SK-N-SH (cell line): ENCODE measurements at regions not wholly inside any gene's neighbourhood (a gene's known extent, or its start where the extent isn't known, plus 50 kb on each side); places are given as distances from the start of the nearest gene placed in this dataset.

Source experiments
- CTCF ChIA-PET: fragments of 300-600, 350-600 bp; formaldehyde crosslinking; extraction: SDS; loops from one replicate; lab custom pipeline; 2021; lab: Yijun Ruan, JAX
- POLR2A ChIA-PET: fragments of 350-600 bp; sonication (Branson Sonifier 250); formaldehyde crosslinking; extraction: SDS; loops from one replicate; lab custom pipeline; 2020; ENCODE audit warnings: antibody characterized with exemption, inconsistent platforms; lab: Yijun Ruan, JAX
- DNase-seq: peaks from one replicate; pipeline ENCODE4 v3.0.0; 2012
- H2AFZ ChIP-seq: fragments of 200-600 bp; sonication (generic); 2 replicates; pipeline ENCODE4 v1.8.1; 2016; ENCODE audit warnings: antibody characterized with exemption, mild to moderate bottlenecking, low read depth
- H3F3A ChIP-seq: fragments of 200-600 bp; sonication (generic); replicated peaks from 2 replicates; pipeline ENCODE3; 2016; ENCODE audit warnings: antibody characterized with exemption, mild to moderate bottlenecking; ENCODE audit not compliant: insufficient read depth
- H3K27ac ChIP-seq, 2 experiments: fragments of 200-500 bp in 1 of 2; fragments of 200-600 bp in 1 of 2; sonication (Bioruptor generic) in 1 of 2; sonication (generic), shearing (Covaris generic) in 1 of 2; 2 replicates each; pipeline versions ENCODE4 v1.5.1 to v1.6.1; 2014 to 2016; ENCODE audit warnings: low read depth in 2 of 2, inconsistent platforms in 1 of 2, low read length in 1 of 2, mild to moderate bottlenecking in 1 of 2, mixed read lengths in 1 of 2
- H3K27me3 ChIP-seq: fragments of 200-600 bp; sonication (generic), shearing (Covaris generic); 2 replicates; pipeline ENCODE4 v1.6.1; 2016; ENCODE audit warnings: mixed run types; ENCODE audit not compliant: insufficient read depth
- H3K36me3 ChIP-seq, 2 experiments: fragments of 200-500 bp in 1 of 2; fragments of 200-600 bp in 1 of 2; sonication (Bioruptor generic) in 1 of 2; sonication (generic) in 1 of 2; replicated peaks in 1 of 2; 2 replicates each; pipeline versions ENCODE3 to v1.5.1; 2014 to 2016; ENCODE audit warnings: low read length in 1 of 2, mild to moderate bottlenecking in 1 of 2; ENCODE audit not compliant: insufficient read depth in 2 of 2, control insufficient read depth in 1 of 2
- H3K4me1 ChIP-seq, 2 experiments: fragments of 200-500 bp in 1 of 2; fragments of 200-600 bp in 1 of 2; sonication (Bioruptor generic) in 1 of 2; sonication (generic), shearing (Covaris generic) in 1 of 2; 2 replicates each; pipeline versions ENCODE4 v1.5.1 to v1.6.1; 2014 to 2016; ENCODE audit warnings: low read depth in 1 of 2, low read length in 1 of 2, mixed run types in 1 of 2; ENCODE audit not compliant: insufficient read depth in 2 of 2, control insufficient read depth in 1 of 2
- H3K4me2 ChIP-seq: fragments of 200-600 bp; sonication (generic), shearing (Covaris generic); 2 replicates; pipeline ENCODE4 v1.6.1; 2017; ENCODE audit warnings: mixed run types
- H3K4me3 ChIP-seq, 2 experiments: fragments of 200-500 bp in 1 of 2; fragments of 200-600 bp in 1 of 2; sonication (Bioruptor generic) in 1 of 2; sonication (generic), shearing (Covaris generic) in 1 of 2; 2 replicates each; pipeline versions ENCODE4 v1.5.1 to v1.8.1; 2014 to 2016; ENCODE audit warnings: low read depth in 2 of 2, inconsistent platforms in 1 of 2, low read length in 1 of 2, mild to moderate bottlenecking in 1 of 2, mixed read lengths in 1 of 2, moderate library complexity in 1 of 2
- H3K79me2 ChIP-seq: fragments of 200-600 bp; sonication (generic); 2 replicates; pipeline ENCODE4 v1.8.1; 2017; ENCODE audit warnings: mild to moderate bottlenecking; ENCODE audit not compliant: insufficient read depth
- H3K9ac ChIP-seq: fragments of 200-600 bp; sonication (generic); 2 replicates; pipeline ENCODE4 v1.6.1; 2017; ENCODE audit warnings: mixed run types
- H3K9me2 ChIP-seq: fragments of 200-600 bp; sonication (generic); 2 replicates; pipeline ENCODE4 v1.6.1; 2017; ENCODE audit warnings: mixed run types
- H3K9me3 ChIP-seq: fragments of 200-600 bp; sonication (generic); 2 replicates; pipeline ENCODE4 v1.6.1; 2017; ENCODE audit warnings: mixed run types, mild to moderate bottlenecking, moderate library complexity
- H4K20me1 ChIP-seq: fragments of 200-600 bp; sonication (generic); 2 replicates; pipeline ENCODE4 v1.6.1; 2017; ENCODE audit warnings: mild to moderate bottlenecking, mixed run types; ENCODE audit not compliant: insufficient read depth
- CTCF ChIP-seq: fragments of 200-600 bp; sonication (generic); IDR thresholded peaks from 2 replicates; pipeline ENCODE4 v1.6.1; 2017; ENCODE audit warnings: antibody characterized with exemption, mild to moderate bottlenecking, moderate library complexity
- FOXJ3 ChIP-seq: sonication (generic); formaldehyde crosslinking; IDR thresholded peaks from 2 replicates; pipeline ENCODE4 v1.5.1; 2020; ENCODE audit warnings: mild to moderate bottlenecking, missing genetic modification reagents
- GATA2 ChIP-seq: sonication (generic); formaldehyde crosslinking; IDR thresholded peaks from 2 replicates; pipeline ENCODE4 v1.5.0; 2020; ENCODE audit warnings: mild to moderate bottlenecking, missing genetic modification reagents
- NRF1 ChIP-seq: IDR thresholded peaks from 2 replicates; pipeline ENCODE4 v1.6.1; 2012; ENCODE audit warnings: low read depth, mild to moderate bottlenecking, low read length
- POLR2AphosphoS5 ChIP-seq: IDR thresholded peaks from 2 replicates; pipeline ENCODE4 v1.6.1; 2012; ENCODE audit warnings: low read depth, low read length
- SIN3A ChIP-seq: IDR thresholded peaks from 2 replicates; pipeline ENCODE4 v1.6.1; 2012; ENCODE audit warnings: low read depth, mild to moderate bottlenecking, low read length, moderate library complexity, borderline replicate concordance
- SMC3 ChIP-seq: IDR thresholded peaks from 2 replicates; pipeline ENCODE4 v1.6.1; 2012; ENCODE audit warnings: low read depth, low read length, improper control_type of control experiment
- TEAD4 ChIP-seq: IDR thresholded peaks from 2 replicates; pipeline ENCODE4 v1.4.0; 2012; ENCODE audit warnings: mild to moderate bottlenecking, borderline replicate concordance; ENCODE audit not compliant: insufficient read depth
- USF1 ChIP-seq: IDR thresholded peaks from 2 replicates; pipeline ENCODE4 v1.4.0; 2012; ENCODE audit warnings: low read depth, borderline replicate concordance
- USF2 ChIP-seq: fragments of 150-350 bp; IDR thresholded peaks from 2 replicates; pipeline ENCODE4 v1.6.1; 2017; ENCODE audit warnings: antibody characterized with exemption, low read length, low read depth, borderline replicate concordance
- WGBS: methylation state at CpG from one replicate; pipeline ENCODE4 v1.1.6; 2017; ENCODE audit warnings: low lambda C conversion rate; 5-methylcytosine and 5-hydroxymethylcytosine counted together
- TF ChIP-seq, protein P1 (sequence below): IDR thresholded peaks from 2 replicates; pipeline ENCODE4 v1.4.0; 2012; ENCODE audit warnings: low read depth

DNA sequence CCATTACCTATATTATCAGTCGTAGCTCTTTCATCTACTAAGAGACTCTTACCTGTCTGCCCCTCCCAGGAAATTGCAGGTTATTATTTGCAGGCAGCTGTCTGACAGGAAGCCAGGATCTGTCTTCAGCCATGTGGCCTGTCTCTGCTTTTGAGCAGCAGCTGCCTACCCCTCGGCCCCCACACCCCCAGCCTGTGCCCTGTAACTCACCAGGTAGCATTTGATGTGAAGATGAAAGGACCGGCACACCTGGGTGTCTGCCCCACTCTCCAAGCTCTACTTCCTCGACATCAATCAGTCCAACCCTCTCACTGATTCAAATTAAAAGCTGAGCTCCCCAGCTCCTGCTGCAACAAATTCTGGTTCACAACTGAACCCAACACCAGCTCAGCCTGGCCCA lies 197.2 kb upstream of the CTNNB1 start:
- TF ChIP-seq POLR2AphosphoS5 = no peak
- no peak for TF ChIP-seq NRF1
- TF ChIP-seq, all 33 proteins: peak for 0
- no peaks in the 10 kb centered on the region for H4K20me1 ChIP-seq
- H3K36me3 ChIP-seq = no peaks in the 10 kb centered on the region
- ChIA-PET POLR2A (interaction anchor here (1.3 kb wide), 1 partner anchor 197 kb away, joined by 3 read pairs; the partner anchor contains the start of gene CTNNB1), CTCF (interaction anchor here (0.7 kb wide), 1 partner anchor 417 kb away, joined by 3 read pairs; no protein-coding TSS in a partner anchor)
- H3K9me2 ChIP-seq = no peaks in the 10 kb centered on the region
- no peaks in the 10 kb centered on the region for H3F3A ChIP-seq
- no peak overlapping the region for H3K9ac ChIP-seq
- H3K4me3 ChIP-seq = no peak overlapping the region
- H3K27ac ChIP-seq = no peak overlapping the region
- H2AFZ ChIP-seq = no peak overlapping the region
- H3K4me2 ChIP-seq = no peak overlapping the region
- H3K9me3 ChIP-seq = no peaks in the 10 kb centered on the region
- DNase-seq = no peak
- H3K27me3 ChIP-seq = no peaks in the 10 kb centered on the region
- WGBS = 34% methylated on average over 4 of the region's 4 CpGs
- no peaks in the 10 kb centered on the region for H3K79me2 ChIP-seq
- peaks cover 0 to 23% of the 10 kb centered on the region in 2 experiments; a peak in 1 of 4 replicates for H3K4me1 ChIP-seq

DNA sequence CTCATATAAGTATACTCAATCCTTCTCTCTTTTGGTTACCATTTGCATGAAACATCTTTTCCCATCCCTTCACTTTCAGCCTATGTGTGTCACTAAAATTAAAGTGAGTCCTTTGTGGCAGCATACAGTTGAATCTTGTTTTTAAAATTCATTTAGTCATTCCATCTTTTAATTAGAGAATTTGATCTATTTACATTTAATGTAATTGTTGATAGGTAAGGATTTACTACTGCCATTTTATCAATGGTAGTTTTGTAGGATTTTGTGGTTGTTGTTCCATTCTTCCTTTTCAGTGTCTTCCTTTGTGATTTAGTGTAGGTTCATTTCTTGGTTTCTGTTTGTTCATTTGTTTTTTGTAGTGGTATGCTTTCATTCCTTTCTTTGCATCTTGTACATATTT lies 191.9 kb upstream of the CTNNB1 start:
- DNase-seq = no peak
- POLR2A ChIA-PET = no interaction called here
- no peaks in the 10 kb centered on the region; a peak in 1 of 4 replicates for H3K4me1 ChIP-seq
- H3K9me3 ChIP-seq = 0 out of 2 replicates have a peak, but pooled peaks cover 6% of the 10 kb centered on the region
- no peak overlapping the region for H3K9ac ChIP-seq
- CTCF ChIA-PET = interaction anchor here (0.7 to 2.5 kb wide), 2 partner anchors 10 to 28 kb away, joined by 3 to 5 read pairs; no protein-coding TSS in a partner anchor
- H3K9me2 ChIP-seq = no peaks in the 10 kb centered on the region
- no peaks in the 10 kb centered on the region for H3F3A ChIP-seq
- H3K4me2 ChIP-seq = no peak overlapping the region
- TF ChIP-seq USF1 = no peak
- TF ChIP-seq, protein P1, sequence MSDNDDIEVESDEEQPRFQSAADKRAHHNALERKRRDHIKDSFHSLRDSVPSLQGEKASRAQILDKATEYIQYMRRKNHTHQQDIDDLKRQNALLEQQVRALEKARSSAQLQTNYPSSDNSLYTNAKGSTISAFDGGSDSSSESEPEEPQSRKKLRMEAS = no peak
- TF ChIP-seq GATA2 (CRISPR knock-in tag) = no peak
- TF ChIP-seq FOXJ3 (CRISPR knock-in tag) = no peak
- TF ChIP-seq SIN3A = no peak
- no peak for TF ChIP-seq USF2
- TF ChIP-seq TEAD4 = no peak
- TF ChIP-seq SMC3 = no peak
- TF ChIP-seq CTCF = no peak
- H4K20me1 ChIP-seq = no peaks in the 10 kb centered on the region
- H3K27me3 ChIP-seq = no peaks in the 10 kb centered on the region
- H2AFZ ChIP-seq = no peak overlapping the region
- no peaks in the 10 kb centered on the region for H3K36me3 ChIP-seq
- no peaks in the 10 kb centered on the region for H3K79me2 ChIP-seq
- H3K27ac ChIP-seq = no peak overlapping the region
- H3K4me3 ChIP-seq = no peak overlapping the region
